ENCODE measurements at regions not wholly inside any gene's neighbourhood (a gene's known extent, or its start where the extent isn't known, plus 50 kb on each side); places are given as distances from the start of the nearest gene placed in this dataset.

DNA sequence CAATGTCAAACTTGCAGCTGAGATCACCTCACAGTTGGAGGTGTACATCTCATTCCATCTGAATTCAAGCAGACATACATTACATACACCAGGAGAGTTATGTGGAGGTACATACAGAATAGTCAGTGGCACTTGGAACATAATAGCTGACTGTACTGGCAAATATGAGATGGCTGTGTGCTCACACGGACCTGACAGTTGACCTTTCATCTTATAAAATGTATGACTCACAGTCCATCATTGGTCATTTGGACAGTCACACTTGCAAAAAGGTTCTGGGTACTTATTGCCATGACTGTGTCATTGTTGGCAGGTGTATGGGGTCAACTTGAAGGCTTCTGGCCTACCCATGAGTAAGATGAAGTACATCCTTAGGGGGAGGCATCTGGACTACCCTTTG is 88.6 kb upstream of the WDR1 start:
- TF ChIP-seq, protein P1, sequence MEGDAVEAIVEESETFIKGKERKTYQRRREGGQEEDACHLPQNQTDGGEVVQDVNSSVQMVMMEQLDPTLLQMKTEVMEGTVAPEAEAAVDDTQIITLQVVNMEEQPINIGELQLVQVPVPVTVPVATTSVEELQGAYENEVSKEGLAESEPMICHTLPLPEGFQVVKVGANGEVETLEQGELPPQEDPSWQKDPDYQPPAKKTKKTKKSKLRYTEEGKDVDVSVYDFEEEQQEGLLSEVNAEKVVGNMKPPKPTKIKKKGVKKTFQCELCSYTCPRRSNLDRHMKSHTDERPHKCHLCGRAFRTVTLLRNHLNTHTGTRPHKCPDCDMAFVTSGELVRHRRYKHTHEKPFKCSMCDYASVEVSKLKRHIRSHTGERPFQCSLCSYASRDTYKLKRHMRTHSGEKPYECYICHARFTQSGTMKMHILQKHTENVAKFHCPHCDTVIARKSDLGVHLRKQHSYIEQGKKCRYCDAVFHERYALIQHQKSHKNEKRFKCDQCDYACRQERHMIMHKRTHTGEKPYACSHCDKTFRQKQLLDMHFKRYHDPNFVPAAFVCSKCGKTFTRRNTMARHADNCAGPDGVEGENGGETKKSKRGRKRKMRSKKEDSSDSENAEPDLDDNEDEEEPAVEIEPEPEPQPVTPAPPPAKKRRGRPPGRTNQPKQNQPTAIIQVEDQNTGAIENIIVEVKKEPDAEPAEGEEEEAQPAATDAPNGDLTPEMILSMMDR (IDR thresholded peaks at IDR 0.05): no peak
- TF ChIP-seq POLR2A (IDR thresholded peaks at IDR 0.05): no peak

Measured in transverse colon (tissue), 3 donors.